Thyroid gland (tissue), 4 donors: ENCODE measurements at regions not wholly inside any gene's neighbourhood (a gene's known extent, or its start where the extent isn't known, plus 50 kb on each side); places are given as distances from the start of the nearest gene placed in this dataset.
"Not testable (repeated sequence)": the region's sequence is repeated elsewhere in the genome, so short reads cannot be mapped to it uniquely, and the experiment has no call there.

Experiments used
- DNase-seq, 2 donors: peaks; one replicate each; pipeline ENCODE4 v3.0.0-alpha.2; 2019
- H3K27ac ChIP-seq, 3 donors: fragments of 200-600 bp; sonication (generic); 1 replicate in 2 of 3; 2 replicates in 1 of 3; pipeline ENCODE4 v1.5.1; 2016 to 2019; ENCODE audit warnings: mild to moderate bottlenecking in 1 of 3, moderate library complexity in 1 of 3
- H3K27me3 ChIP-seq: fragments of 200-600 bp; sonication (generic); one replicate; pipeline ENCODE4 v1.5.1; 2019
- H3K36me3 ChIP-seq, 2 donors: fragments of 200-600 bp; sonication (generic); one replicate each; pipeline ENCODE4 v1.5.1; 2016 to 2019
- H3K4me1 ChIP-seq, 2 donors: fragments of 200-600 bp; sonication (generic); one replicate each; pipeline ENCODE4 v1.5.1; 2017 to 2019
- H3K4me3 ChIP-seq, 3 donors: fragments of 200-600 bp; sonication (generic); replicated peaks in 1 of 3; 1 replicate in 2 of 3; 2 replicates in 1 of 3; pipeline ENCODE4 v1.5.1; 2016; ENCODE audit warnings: mild to moderate bottlenecking in 1 of 3
- H3K9me3 ChIP-seq: fragments of 200-600 bp; sonication (generic); one replicate; pipeline ENCODE4 v1.5.1; 2017
- CTCF ChIP-seq, 6 experiments: fragments of 200-600 bp in 3 of 6; fragments of 450-650 bp in 3 of 6; sonication (generic) in 3 of 6; IDR thresholded peaks; one replicate each; pipeline ENCODE4 v1.5.1; 2016 to 2019; ENCODE audit warnings: antibody characterized with exemption in 6 of 6, mild to moderate bottlenecking in 2 of 6, inconsistent platforms in 1 of 6, moderate library complexity in 1 of 6
- POLR2A ChIP-seq, 2 donors: fragments of 450-650 bp; IDR thresholded peaks; one replicate each; pipeline ENCODE4 v1.6.1; 2017; ENCODE audit warnings: antibody characterized with exemption in 2 of 2, mild to moderate bottlenecking in 2 of 2, moderate library complexity in 1 of 2
- WGBS, 2 donors: methylation state at CpG; one replicate each; pipeline ENCODE4 v1.1.5; 2017; 5-methylcytosine and 5-hydroxymethylcytosine counted together
- intact Hi-C: fragments of 100-400 bp; cut with DNase I; formaldehyde crosslinking; loops from one replicate; pipeline ENCODE4 v1.15.1; 2023

GRCh38 chr12:25705261-25705660, 152.2 kb upstream of the LMNTD1 start:
- WGBS, 2 donors = 0% methylated on average over 1 of the region's 1 CpG; no CpG with 5 or more reads in 1 of the 2 donors
- intact Hi-C loops = no loop called here
- Histone ChIP-seq H3K27me3 (no peaks in the 10 kb centered on the region), H3K9me3 (no peaks in the 10 kb centered on the region), H3K36me3 (no peaks in the 10 kb centered on the region), H3K4me1 (no peaks in the 10 kb centered on the region), H3K27ac (no peak overlapping the region), H3K4me3 (no peak overlapping the region)
- TF ChIP-seq POLR2A (IDR thresholded peaks at IDR 0.05) (no peak), CTCF (IDR thresholded peaks at IDR 0.05) (no peak)
- DNase-seq = no peak

GRCh38 chr12:25706646-25707045, 153.6 kb upstream of the LMNTD1 start:
- H3K9me3 ChIP-seq, intact Hi-C loops, H3K27me3 ChIP-seq, H3K36me3 ChIP-seq, H3K4me1 ChIP-seq, H3K4me3 ChIP-seq, DNase-seq, H3K27ac ChIP-seq: not testable (repeated sequence)

GRCh38 chr12:25707056-25707455, 154.0 kb upstream of the LMNTD1 start:
- Histone ChIP-seq H3K27ac (no peak overlapping the region), H3K4me3 (no peak overlapping the region), H3K9me3 (no peaks in the 10 kb centered on the region), H3K4me1 (no peaks in the 10 kb centered on the region), H3K36me3 (no peaks in the 10 kb centered on the region), H3K27me3 (no peaks in the 10 kb centered on the region)
- TF ChIP-seq CTCF (IDR thresholded peaks at IDR 0.05) (no peak), POLR2A (IDR thresholded peaks at IDR 0.05) (no peak)
- no peak for DNase-seq
- intact Hi-C loops = no loop called here

- TF ChIP-seq CTCF (IDR thresholded peaks at IDR 0.05) (no peak), POLR2A (IDR thresholded peaks at IDR 0.05) (no peak)
- WGBS, 2 donors = 83 to 84% methylated on average over 2 of the region's 2 CpGs
- Histone ChIP-seq H3K36me3 (no peaks in the 10 kb centered on the region), H3K9me3 (no peaks in the 10 kb centered on the region), H3K27ac (no peak overlapping the region), H3K4me3 (no peak overlapping the region), H3K27me3 (no peaks in the 10 kb centered on the region), H3K4me1 (no peaks in the 10 kb centered on the region)
- intact Hi-C loops = no loop called here
- no peak for DNase-seq
These were observed 155.6 kb upstream of the LMNTD1 start for GRCh38 chr12:25708661-25709060.

- Histone ChIP-seq H3K27me3 (no peaks in the 10 kb centered on the region), H3K4me1 (no peaks in the 10 kb centered on the region), H3K4me3 (no peak overlapping the region), H3K9me3 (no peaks in the 10 kb centered on the region), H3K27ac (no peak overlapping the region), H3K36me3 (no peaks in the 10 kb centered on the region)
- intact Hi-C loops = no loop called here
- DNase-seq = no peak
- TF ChIP-seq POLR2A (IDR thresholded peaks at IDR 0.05) (no peak), CTCF (IDR thresholded peaks at IDR 0.05) (no peak)
- 68 to 75% methylated on average over 2 of the region's 2 CpGs for WGBS, 2 donors
These were observed 157.0 kb upstream of the LMNTD1 start for GRCh38 chr12:25710128-25710527.

- intact Hi-C loops, H3K4me3 ChIP-seq, DNase-seq, H3K27ac ChIP-seq, H3K36me3 ChIP-seq, H3K9me3 ChIP-seq, H3K27me3 ChIP-seq, H3K4me1 ChIP-seq: not testable (repeated sequence)
- WGBS, 2 donors = 97 to 98% methylated on average over 3 of the region's 3 CpGs
These were observed 158.0 kb upstream of the LMNTD1 start for GRCh38 chr12:25710938-25711605.
